ENCODE measurements at regions not wholly inside any gene's neighbourhood (a gene's known extent, or its start where the extent isn't known, plus 50 kb on each side); places are given as distances from the start of the nearest gene placed in this dataset.

DNA sequence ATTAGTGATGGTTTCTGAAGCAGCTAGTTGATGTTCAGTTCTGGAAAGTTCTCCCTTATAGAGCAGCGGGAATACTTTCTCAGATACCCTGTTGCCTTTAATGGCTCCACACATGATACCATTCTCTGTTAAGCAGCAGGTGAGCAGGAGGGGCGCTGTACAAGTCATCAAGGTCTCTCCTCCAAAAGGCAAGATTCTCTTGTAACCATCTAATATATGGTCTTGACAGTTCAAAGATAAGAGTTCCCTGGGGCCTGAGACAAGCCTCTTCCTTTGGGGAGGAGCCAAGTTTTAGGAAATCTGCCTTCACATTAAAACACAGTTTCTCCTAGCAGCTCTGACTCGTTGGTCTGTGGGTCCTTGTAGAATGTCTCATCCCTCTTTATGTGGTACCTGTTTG is 258.2 kb downstream of the QKI start:
- H3K9me2 ChIP-seq (ENCODE audit: insufficient read depth): no peaks in the 10 kb centered on the region
- H3K4me3 ChIP-seq (replicated peaks in 1 of 2; ENCODE audit: low read depth in 1 of 2, low read length in 2 of 2): no peak overlapping the region
- ChIA-PET CTCF (no interaction called here), POLR2A (no interaction called here), RAD21 (ENCODE audit: low non-redundant PET in 1 of 2, low total read pairs in 2 of 2, uncharacterized antibody in 2 of 2, unreplicated experiment in 2 of 2) (no interaction called here)
- H3K9me3 ChIP-seq (ENCODE audit: control insufficient read depth in 1 of 2, insufficient read depth in 1 of 2, low read depth in 1 of 2, low read length in 2 of 2): no peaks in the 10 kb centered on the region
- no peak for TF ChIP-seq POLR2AphosphoS5 (IDR thresholded peaks at IDR 0.05; ENCODE audit: low read depth, low read length)
- TF ChIP-seq FOSL1 (IDR thresholded peaks at IDR 0.05; ENCODE audit: low read depth): no peak
- TF ChIP-seq SP1 (IDR thresholded peaks at IDR 0.05; ENCODE audit: low read depth): no peak
- TF ChIP-seq RAD21 (IDR thresholded peaks at IDR 0.05; ENCODE audit: low read depth): no peak
- TF ChIP-seq ATF3 (IDR thresholded peaks at IDR 0.05): no peak
- no peak overlapping the region for H3K27ac ChIP-seq (ENCODE audit: low read depth, low read length)
- no peak overlapping the region for H3K4me2 ChIP-seq (ENCODE audit: low read length)
- no peak for DNase-seq (ENCODE audit: low read depth, low spot score)
- no TSS peak for BruUV-seq (replicated peaks)
- ATAC-seq: no peak
- no peaks in the 10 kb centered on the region for H3K36me3 ChIP-seq (ENCODE audit: control insufficient read depth in 1 of 2, insufficient read depth in 2 of 2, low read length in 2 of 2)
- H3K4me1 ChIP-seq (ENCODE audit: control insufficient read depth in 1 of 2, insufficient read depth in 2 of 2, low read length in 2 of 2): no peaks in the 10 kb centered on the region
- intact Hi-C loops (cut with micrococcal nuclease): no loop called here
- no peak overlapping the region for H2AFZ ChIP-seq (ENCODE audit: low read depth, low read length, poor library complexity, severe bottlenecking)
- H4K20me1 ChIP-seq (ENCODE audit: insufficient read depth): no peaks in the 10 kb centered on the region
- H3K9ac ChIP-seq (ENCODE audit: low read length): no peak overlapping the region
- H3K27me3 ChIP-seq (ENCODE audit: insufficient read depth, low read length): no peaks in the 10 kb centered on the region
- no peaks in the 10 kb centered on the region for H3K79me2 ChIP-seq (ENCODE audit: insufficient read depth, low read length)

- DNase-seq (ENCODE audit: low read depth, low spot score) (no peak), ATAC-seq (no peak)
- Histone ChIP-seq H4K20me1 (ENCODE audit: insufficient read depth) (no peaks in the 10 kb centered on the region), H3K27me3 (ENCODE audit: insufficient read depth, low read length) (no peaks in the 10 kb centered on the region), H3K27ac (ENCODE audit: low read depth, low read length) (no peak overlapping the region), H2AFZ (ENCODE audit: low read depth, low read length, poor library complexity, severe bottlenecking) (no peak overlapping the region), H3K4me1 (ENCODE audit: control insufficient read depth in 1 of 2, insufficient read depth in 2 of 2, low read length in 2 of 2) (no peaks in the 10 kb centered on the region), H3K4me2 (ENCODE audit: low read length) (no peak overlapping the region), H3K9me3 (ENCODE audit: control insufficient read depth in 1 of 2, insufficient read depth in 1 of 2, low read depth in 1 of 2, low read length in 2 of 2) (no peaks in the 10 kb centered on the region; a peak in 1 of 4 replicates), H3K79me2 (ENCODE audit: insufficient read depth, low read length) (no peaks in the 10 kb centered on the region), H3K36me3 (ENCODE audit: control insufficient read depth in 1 of 2, insufficient read depth in 2 of 2, low read length in 2 of 2) (no peaks in the 10 kb centered on the region), H3K4me3 (replicated peaks in 1 of 2; ENCODE audit: low read depth in 1 of 2, low read length in 2 of 2) (no peak overlapping the region), H3K9me2 (ENCODE audit: insufficient read depth) (no peaks in the 10 kb centered on the region), H3K9ac (ENCODE audit: low read length) (no peak overlapping the region)
- RAD21 ChIA-PET (ENCODE audit: low non-redundant PET in 1 of 2, low total read pairs in 2 of 2, uncharacterized antibody in 2 of 2, unreplicated experiment in 2 of 2): no interaction called here
- no peak for TF ChIP-seq EGR1 (IDR thresholded peaks at IDR 0.05; ENCODE audit: low read depth)
- TF ChIP-seq POLR2AphosphoS5 (IDR thresholded peaks at IDR 0.05; ENCODE audit: low read depth, low read length): no peak
- TF ChIP-seq, protein P1, sequence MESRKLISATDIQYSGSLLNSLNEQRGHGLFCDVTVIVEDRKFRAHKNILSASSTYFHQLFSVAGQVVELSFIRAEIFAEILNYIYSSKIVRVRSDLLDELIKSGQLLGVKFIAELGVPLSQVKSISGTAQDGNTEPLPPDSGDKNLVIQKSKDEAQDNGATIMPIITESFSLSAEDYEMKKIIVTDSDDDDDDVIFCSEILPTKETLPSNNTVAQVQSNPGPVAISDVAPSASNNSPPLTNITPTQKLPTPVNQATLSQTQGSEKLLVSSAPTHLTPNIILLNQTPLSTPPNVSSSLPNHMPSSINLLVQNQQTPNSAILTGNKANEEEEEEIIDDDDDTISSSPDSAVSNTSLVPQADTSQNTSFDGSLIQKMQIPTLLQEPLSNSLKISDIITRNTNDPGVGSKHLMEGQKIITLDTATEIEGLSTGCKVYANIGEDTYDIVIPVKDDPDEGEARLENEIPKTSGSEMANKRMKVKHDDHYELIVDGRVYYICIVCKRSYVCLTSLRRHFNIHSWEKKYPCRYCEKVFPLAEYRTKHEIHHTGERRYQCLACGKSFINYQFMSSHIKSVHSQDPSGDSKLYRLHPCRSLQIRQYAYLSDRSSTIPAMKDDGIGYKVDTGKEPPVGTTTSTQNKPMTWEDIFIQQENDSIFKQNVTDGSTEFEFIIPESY (IDR thresholded peaks at IDR 0.05; ENCODE audit: extremely low read depth, insufficient replicate concordance, low read length): no peak
- CTCF ChIA-PET: no interaction called here
- POLR2A ChIA-PET: no interaction called here
- intact Hi-C loops (cut with micrococcal nuclease): no loop called here
- BruUV-seq (replicated peaks): no TSS peak
These were observed 257.3 kb downstream of the QKI start for GRCh38 chr6:163671791-163672190.
